ENCODE measurements at regions not wholly inside any gene's neighbourhood (a gene's known extent, or its start where the extent isn't known, plus 50 kb on each side); places are given as distances from the start of the nearest gene placed in this dataset.

DNA sequence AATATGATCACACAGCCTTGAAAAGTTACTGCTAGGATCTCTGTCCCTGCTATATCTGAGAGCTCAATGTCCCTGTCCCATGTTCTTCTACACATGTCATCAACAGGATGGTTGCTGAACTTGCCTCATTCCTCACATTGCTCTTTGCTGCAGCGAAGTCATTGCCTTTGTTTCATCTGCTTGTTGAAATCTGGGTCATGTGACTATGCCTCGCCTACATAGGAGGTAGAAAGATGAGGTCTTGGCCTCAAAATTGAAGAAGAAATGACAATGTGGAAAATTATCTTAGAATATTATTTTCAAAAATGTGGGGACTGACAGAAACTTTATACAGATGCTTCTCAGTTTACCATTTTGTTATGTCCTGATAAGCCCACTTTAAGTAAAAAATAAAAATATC is 494.2 kb downstream of the SOX5 start:
- ATAC-seq, result no peak
- intact Hi-C loops (cut with DNase I; ENCODE audit: low total_unique reads), result no loop called here
- in situ Hi-C loops (cut with MboI; ENCODE audit: low sequenced_read_pairs in 4 of 4), result no loop called here

DNA sequence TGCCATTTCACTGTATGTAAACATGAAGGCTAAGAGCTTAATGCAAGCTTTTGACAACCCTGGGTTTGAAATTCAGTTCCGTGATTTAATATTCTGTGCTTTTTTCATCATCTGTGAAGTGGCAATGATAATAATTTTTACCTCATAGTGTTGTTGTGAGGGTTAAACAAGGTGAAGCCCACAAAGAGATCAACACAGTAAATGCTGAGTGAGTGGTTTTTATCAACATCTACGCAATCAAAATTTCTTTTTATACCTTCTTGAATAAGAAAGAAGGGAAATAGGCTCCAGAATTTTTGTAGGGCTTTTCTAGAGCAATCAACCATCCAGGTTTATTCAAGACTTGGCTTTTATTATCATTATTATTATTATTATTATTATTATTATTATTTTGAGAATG is 490.8 kb downstream of the SOX5 start:
- Histone ChIP-seq H3K9me3 (no peaks in the 10 kb centered on the region), H3K27me3 (no peaks in the 10 kb centered on the region), H3K36me3 (no peaks in the 10 kb centered on the region), H3K4me1 (no peaks in the 10 kb centered on the region), H3K4me3 (no peak overlapping the region), H3K27ac (no peak overlapping the region)
- in situ Hi-C loops (cut with MboI; ENCODE audit: low sequenced_read_pairs in 4 of 4), result no loop called here
- DNase-seq (no peak), ATAC-seq (no peak)
- no peak for TF ChIP-seq POLR2A (IDR thresholded peaks at IDR 0.05)
- TF ChIP-seq, protein P1, sequence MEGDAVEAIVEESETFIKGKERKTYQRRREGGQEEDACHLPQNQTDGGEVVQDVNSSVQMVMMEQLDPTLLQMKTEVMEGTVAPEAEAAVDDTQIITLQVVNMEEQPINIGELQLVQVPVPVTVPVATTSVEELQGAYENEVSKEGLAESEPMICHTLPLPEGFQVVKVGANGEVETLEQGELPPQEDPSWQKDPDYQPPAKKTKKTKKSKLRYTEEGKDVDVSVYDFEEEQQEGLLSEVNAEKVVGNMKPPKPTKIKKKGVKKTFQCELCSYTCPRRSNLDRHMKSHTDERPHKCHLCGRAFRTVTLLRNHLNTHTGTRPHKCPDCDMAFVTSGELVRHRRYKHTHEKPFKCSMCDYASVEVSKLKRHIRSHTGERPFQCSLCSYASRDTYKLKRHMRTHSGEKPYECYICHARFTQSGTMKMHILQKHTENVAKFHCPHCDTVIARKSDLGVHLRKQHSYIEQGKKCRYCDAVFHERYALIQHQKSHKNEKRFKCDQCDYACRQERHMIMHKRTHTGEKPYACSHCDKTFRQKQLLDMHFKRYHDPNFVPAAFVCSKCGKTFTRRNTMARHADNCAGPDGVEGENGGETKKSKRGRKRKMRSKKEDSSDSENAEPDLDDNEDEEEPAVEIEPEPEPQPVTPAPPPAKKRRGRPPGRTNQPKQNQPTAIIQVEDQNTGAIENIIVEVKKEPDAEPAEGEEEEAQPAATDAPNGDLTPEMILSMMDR (IDR thresholded peaks at IDR 0.05 in 4 of 5, conservative IDR thresholded peaks at IDR 0.05 in 1 of 5), result no peak
- intact Hi-C loops (cut with DNase I; ENCODE audit: low total_unique reads), result no loop called here

More for the DNA sequence above, 494.2 kb downstream of the SOX5 start:
- Histone ChIP-seq H3K36me3 (no peaks in the 10 kb centered on the region), H3K27ac (no peak overlapping the region), H3K4me1 (no peaks in the 10 kb centered on the region), H3K27me3 (no peaks in the 10 kb centered on the region), H3K9me3 (no peaks in the 10 kb centered on the region), H3K4me3 (no peak overlapping the region)
- no peak for DNase-seq
- TF ChIP-seq, protein P1 (IDR thresholded peaks at IDR 0.05 in 4 of 5, conservative IDR thresholded peaks at IDR 0.05 in 1 of 5), result no peak
- TF ChIP-seq POLR2A (IDR thresholded peaks at IDR 0.05), result no peak

DNA sequence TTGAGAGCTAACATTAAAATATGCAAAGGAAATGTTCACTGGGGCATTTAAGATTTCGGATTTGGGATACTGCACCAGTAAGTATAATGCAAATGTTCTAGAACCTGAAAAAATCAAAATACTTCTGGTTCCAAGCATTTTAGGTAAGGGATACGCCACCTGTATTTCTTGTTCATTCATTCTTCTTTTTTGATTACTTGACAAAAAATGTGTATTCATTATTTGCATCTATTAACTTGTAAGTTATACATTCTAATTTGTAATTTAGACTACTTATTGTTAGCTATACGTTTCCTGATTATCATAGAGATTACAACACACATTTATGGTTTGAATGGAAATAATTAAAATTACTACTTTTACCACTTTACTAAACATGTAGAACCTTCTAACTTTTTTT is 486.9 kb downstream of the SOX5 start:
- no peak for TF ChIP-seq POLR2A (IDR thresholded peaks at IDR 0.05)
- TF ChIP-seq, protein P1 (IDR thresholded peaks at IDR 0.05 in 4 of 5, conservative IDR thresholded peaks at IDR 0.05 in 1 of 5), result no peak
- no peaks in the 10 kb centered on the region for H3K9me3 ChIP-seq
- no peak for ATAC-seq
- intact Hi-C loops (cut with DNase I; ENCODE audit: low total_unique reads), result no loop called here
- H3K27ac ChIP-seq, result no peak overlapping the region
- no peak overlapping the region for H3K4me3 ChIP-seq
- H3K27me3 ChIP-seq, result no peaks in the 10 kb centered on the region
- no peak for DNase-seq
- H3K36me3 ChIP-seq, result no peaks in the 10 kb centered on the region
- in situ Hi-C loops (cut with MboI; ENCODE audit: low sequenced_read_pairs in 4 of 4), result no loop called here
- H3K4me1 ChIP-seq, result no peaks in the 10 kb centered on the region

- ATAC-seq (no peak), DNase-seq (no peak)
- no peak overlapping the region for H3K27ac ChIP-seq
- no peaks in the 10 kb centered on the region for H3K9me3 ChIP-seq
- intact Hi-C loops (cut with DNase I; ENCODE audit: low total_unique reads), result no loop called here
- no peaks in the 10 kb centered on the region for H3K36me3 ChIP-seq
- H3K27me3 ChIP-seq, result no peaks in the 10 kb centered on the region
- no peaks in the 10 kb centered on the region for H3K4me1 ChIP-seq
- in situ Hi-C loops (cut with MboI; ENCODE audit: low sequenced_read_pairs in 4 of 4), result no loop called here
- no peak for TF ChIP-seq POLR2A (IDR thresholded peaks at IDR 0.05)
- TF ChIP-seq, protein P1 (IDR thresholded peaks at IDR 0.05 in 4 of 5, conservative IDR thresholded peaks at IDR 0.05 in 1 of 5), result no peak
- no peak overlapping the region for H3K4me3 ChIP-seq
These were observed 486.3 kb downstream of the SOX5 start for GRCh38 chr12:23463172-23463571.

DNA sequence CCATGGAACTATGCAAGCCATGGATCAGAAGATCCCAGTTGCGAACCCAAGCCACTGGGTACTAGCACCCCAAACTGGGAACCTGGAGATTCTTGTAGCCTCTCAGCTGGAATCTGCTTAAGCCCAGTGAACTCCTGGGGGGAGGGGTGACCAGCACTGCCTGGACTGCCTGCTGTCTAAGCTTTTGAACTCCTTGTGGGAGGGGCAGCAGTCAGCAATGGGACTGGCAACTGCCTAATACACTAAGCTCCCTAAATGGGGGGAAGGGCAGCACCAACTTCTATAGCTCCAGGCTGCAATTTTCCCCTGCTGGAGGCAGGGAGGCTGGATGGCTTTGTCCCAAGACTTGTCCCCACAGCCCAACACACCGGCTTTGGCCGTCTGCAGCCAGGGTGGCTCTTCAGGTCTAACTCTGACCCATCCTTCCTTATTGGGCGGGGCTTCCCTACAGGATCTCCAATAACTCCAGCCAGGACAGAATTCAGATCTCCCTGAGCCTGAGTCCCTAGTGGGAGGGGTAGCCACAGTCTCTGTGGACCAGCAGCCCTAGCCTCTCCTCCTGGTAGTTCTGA is 485.1 kb downstream of the SOX5 start:
- no peaks in the 10 kb centered on the region for H3K4me1 ChIP-seq
- H3K27ac ChIP-seq, result no peak overlapping the region
- intact Hi-C loops (cut with DNase I; ENCODE audit: low total_unique reads), result no loop called here
- H3K27me3 ChIP-seq, result no peaks in the 10 kb centered on the region
- H3K36me3 ChIP-seq, result no peaks in the 10 kb centered on the region
- TF ChIP-seq POLR2A (IDR thresholded peaks at IDR 0.05), result no peak
- TF ChIP-seq, protein P1 (IDR thresholded peaks at IDR 0.05 in 4 of 5, conservative IDR thresholded peaks at IDR 0.05 in 1 of 5), result no peak
- no peak for ATAC-seq
- in situ Hi-C loops (cut with MboI; ENCODE audit: low sequenced_read_pairs in 4 of 4), result no loop called here
- DNase-seq, result no peak
- H3K9me3 ChIP-seq, result no peaks in the 10 kb centered on the region
- no peak overlapping the region for H3K4me3 ChIP-seq

Measured in gastrocnemius medialis (tissue), 4 donors.